HG03139 (cell line): ENCODE measurements at regions not wholly inside any gene's neighbourhood (a gene's known extent, or its start where the extent isn't known, plus 50 kb on each side); places are given as distances from the start of the nearest gene placed in this dataset.
"Not testable (repeated sequence)": the region's sequence is repeated elsewhere in the genome, so short reads cannot be mapped to it uniquely, and the experiment has no call there.

Experiments
- ATAC-seq: cut with Tn5 transposase; IDR thresholded peaks from one replicate; pipeline ENCODE4 v1.9.1; 2021; ENCODE audit not compliant: unreplicated experiment

DNA sequence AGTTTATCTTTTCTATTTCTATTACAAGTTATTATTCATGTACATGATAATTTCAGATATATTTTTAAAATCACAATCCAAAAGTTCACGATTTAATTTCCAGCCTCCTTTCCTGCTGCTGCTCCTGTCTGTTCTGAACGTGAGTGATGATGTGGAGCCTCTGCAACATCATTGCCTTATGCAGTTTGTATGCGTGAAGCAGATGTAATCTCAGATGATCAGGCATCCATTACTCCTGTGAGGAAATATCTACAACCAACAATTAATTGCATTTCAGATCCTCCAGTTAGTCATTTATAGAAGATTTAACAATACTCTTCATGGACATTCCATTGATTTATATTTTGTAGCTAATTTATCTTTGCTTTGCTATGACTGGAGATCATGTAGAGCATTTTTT, 668.7 kb upstream of the EPHA5 start:
- ATAC-seq, result no peak

DNA sequence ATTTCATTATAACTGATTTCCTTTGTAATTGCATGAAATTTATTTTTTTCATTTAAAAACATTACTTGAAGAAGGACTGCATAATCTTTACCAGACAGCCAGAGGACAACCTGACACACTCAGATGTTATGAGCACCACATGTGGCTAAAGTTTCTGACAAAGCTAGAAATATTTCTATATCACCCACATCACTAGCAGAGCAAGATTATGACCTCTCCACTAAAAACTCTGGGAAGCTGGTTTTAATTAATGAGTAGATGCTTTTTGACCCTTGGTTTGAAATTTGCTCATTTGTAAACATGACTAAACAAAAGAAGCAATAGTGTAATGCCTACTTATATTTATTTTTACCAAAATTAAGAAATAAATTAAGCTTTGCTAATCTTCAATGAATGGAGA, 661.5 kb upstream of the EPHA5 start:
- no peak for ATAC-seq

DNA sequence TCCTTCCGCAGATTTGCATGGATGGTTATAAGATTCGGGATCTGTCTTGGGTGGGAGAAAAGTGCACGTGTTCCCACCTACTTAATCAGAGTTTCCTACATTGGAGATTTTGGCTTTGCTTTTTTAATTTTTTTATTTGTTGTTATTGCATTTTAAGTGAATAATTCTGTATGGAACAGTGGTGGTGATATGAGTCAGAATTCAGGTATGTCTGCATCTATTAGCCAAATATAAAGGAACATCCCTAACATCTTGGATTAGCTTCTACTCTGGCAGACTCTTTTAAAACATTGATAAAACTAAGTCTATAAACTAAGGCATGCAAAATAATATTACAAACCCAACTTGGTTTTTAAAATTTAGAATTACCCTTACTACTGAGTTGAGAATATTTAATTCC, 659.8 kb upstream of the EPHA5 start:
- ATAC-seq, result no peak

DNA sequence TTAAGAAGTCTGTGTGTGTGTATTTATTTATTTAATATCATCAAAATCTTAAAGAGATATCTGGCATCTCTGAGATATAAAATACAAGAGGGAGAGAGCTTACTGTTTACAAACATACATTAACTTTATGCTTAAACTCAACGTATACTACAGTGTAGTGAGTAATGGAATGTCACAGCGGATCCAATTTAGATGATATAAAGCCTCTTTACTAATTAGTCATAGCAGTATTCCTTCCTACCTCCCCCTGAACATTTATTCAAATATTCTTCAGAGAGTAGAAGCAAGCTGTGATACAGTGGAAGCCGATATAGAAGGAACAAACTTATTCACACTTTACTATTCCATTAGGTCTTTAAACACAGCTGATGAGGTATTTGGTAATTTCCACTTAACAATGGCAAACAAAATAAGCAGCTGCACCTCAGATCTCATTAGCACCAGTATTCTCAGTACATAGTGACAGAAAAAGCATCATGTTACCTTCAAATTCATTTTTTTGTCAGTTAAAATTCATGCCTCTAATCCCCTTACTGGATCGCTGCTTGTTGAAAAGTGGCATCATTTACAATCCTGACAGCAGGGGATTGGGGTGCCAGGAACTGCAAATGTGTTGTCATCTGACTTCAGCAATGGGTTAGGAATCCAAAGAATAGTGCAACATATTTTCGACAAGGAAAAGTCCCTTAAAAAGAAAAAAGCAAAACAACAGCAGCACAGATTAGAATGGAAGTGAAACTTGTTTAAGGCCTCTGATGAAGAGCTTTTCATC, 658.7 kb upstream of the EPHA5 start:
- no peak for ATAC-seq

DNA sequence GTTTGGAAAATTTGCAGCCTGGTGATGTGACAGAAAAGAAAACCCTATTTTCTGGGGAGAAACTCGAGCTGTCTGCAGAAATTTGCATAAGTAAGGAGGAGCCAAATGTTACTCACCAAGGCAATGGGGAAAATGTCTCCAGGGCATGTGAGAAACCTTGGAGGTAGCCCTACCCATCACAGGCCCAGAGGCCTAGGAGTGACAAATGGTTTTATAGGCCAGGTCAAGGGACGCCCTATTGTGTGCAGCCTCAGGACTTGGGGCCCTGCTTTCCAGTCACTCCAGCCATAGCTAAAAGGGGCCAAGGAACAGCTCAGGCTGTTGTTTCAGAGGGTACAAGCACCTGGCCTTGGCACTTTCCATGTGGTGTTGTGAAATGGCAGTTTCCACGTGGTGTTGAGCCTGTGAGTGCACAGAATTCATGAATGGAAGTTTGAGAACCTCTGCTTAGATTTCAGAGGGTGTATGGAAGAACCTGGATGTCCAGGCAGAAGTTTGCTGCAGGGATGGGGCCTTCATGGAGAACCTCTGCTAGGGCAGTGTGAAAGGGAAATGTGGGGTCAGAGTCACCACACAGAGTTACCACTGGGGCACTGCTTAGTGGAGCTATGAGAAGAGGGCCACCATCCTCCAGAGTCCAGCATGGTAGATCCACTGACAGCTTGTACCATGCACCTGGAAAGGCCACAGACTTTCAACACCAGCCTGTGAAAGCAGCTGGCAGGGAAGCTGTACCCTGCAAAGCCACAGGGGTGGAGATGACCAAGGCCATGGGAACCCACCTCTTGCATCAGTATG, 637.6 kb upstream of the EPHA5 start:
- ATAC-seq, result no peak

DNA sequence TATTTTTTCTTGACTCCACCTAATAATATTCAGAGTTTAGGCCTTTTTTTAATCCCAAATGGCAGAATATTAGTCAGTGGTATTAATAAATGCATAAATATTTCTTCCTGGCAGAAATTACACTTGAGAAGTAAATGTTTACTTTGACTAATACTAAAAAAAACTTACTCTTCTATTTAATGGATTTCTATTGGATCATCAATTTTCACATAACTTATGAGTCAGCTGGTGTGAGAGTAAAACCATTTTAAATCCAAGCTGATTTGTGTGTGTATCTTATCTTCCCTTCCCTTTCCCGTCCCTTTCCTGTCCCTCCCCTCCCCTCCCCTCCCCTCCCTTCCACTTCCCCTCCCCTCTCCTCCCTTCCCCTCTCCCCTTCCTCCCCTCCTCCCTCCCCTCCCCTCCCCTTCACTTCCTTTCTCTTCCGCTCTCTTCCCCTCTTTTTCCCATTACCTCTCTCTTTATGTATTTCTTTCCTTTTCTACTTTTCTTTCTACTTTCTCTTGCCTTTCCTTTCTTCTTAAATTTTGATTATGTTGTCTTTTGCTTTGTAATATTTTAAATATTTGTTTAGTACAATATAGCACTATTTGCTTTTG, 630.1 kb upstream of the EPHA5 start:
- ATAC-seq, result no peak

DNA sequence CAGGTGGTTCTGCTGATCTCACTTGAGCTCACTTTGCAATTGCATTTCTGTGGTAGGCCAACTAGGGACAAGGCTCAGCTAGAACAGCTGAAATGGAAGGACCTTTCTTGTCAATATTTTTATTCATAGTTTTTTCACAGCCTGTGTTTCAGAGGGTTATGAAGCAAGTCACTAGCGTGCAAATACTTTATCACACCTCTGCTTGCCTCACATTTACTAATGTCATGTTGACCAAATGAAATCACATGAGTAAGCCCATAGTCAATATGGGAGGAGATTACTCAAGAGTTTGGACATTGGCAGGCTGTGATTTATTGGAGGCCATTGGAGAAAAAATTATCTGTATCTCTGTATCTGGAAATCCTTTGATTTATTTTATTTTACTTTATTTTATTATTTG, 628.3 kb upstream of the EPHA5 start:
- ATAC-seq, result no peak

DNA sequence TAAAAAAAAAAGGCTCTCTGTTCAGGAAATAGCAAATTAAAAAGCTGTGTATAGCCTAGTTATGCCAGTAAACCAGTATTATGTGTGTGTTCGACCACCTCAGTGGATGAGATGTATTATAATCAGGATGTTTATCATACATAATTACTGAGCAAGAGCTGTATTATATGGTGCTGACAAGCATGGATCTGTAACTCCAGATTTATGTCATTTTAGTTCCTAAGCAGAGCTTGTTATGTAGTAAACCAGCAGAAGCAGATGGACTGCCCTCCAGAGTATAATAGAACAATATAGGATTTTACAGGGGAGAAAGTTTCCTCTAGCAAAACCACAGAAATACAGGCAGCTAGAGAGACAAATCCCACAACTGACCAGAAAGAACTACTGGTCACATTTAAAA, 627.4 kb upstream of the EPHA5 start:
- no peak for ATAC-seq

DNA sequence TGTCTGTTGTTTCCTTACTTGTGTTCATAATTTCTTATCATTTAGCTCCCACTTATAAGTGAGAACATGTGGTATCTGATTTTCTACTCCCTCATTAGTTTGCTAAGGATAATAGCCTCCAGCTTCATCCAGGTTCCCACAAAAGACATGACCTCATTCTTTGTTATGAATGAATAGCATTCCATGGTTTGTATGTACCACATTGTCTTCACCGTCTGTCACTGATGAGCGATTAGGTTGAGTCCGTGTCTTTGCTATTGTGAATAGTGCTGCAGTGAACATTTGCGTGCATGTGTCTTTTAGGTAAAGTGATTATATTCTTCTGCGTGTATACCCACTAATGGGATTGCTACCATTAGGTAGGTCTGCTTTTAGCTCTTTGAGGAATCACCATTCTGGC, 624.3 kb upstream of the EPHA5 start:
- ATAC-seq, result no peak

DNA sequence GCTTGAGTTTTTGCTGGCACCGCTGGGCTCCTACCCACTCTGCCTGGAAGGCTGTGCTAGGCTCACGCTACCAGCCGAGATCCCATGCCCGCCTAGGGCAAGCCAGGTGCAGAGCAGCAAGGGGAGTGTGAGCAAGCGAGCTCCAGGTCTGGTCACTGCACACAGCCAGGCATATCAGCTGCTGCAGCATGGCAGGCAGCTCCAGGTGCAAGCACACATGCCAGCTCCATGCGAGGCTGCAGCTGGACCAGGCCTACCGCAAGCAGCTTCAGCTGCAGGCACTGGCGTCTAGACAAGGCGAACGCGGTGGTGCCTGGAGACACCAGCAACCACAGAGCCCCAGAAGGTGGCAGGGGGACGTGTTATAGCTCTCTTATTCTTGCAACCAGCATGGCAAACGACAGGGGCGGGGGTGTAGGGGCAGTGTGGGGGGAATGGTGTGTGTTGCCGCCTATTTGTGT, 614.7 kb upstream of the EPHA5 start:
- ATAC-seq, result no peak

DNA sequence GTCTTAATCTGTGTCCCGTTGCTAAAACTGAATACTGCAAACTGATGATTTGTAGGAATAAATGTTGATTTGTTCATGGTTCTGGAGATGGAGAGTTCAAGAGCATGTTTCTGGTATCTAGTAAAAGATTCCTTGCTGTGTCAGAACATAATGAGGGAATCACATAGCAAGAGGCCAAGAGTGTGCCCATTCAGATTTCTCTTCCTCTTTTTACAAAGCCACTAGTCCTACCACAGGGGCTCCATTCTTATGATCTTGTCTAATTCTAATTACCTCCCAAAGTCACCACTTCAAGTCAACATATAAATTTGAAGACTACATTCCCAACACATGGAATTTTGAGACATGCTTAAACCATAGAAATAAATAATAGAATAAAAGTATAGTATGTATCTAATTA, 608.8 kb upstream of the EPHA5 start:
- ATAC-seq, result no peak

DNA sequence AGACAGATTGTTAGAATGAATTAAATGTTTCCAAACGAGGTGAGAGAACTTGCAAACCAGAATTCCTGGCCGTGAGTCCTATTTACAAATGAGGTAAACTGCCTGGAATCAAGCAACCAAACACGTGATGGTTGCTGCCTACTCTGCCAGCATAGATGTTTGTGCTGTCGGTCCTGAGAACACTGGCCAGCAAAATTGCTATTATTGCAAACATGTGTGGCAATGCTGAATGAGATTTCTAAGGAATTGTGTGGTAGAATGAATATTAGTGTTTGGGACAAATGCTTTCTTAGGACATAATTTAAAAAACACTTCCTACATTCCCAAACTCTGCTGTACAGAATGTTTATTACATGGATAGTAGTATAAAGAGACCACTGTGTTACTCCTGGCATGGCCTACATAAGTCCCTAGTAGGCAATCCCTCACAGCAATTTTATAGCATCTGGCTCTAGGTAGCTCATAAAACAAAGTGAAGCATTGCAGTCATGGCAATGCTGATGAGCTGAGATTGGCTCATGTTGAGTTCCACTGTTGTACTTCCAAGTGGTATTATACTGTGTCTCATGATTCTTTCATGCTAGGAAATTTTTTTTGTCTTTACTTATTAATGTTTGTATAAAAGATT, 605.2 kb upstream of the EPHA5 start:
- ATAC-seq, result no peak

DNA sequence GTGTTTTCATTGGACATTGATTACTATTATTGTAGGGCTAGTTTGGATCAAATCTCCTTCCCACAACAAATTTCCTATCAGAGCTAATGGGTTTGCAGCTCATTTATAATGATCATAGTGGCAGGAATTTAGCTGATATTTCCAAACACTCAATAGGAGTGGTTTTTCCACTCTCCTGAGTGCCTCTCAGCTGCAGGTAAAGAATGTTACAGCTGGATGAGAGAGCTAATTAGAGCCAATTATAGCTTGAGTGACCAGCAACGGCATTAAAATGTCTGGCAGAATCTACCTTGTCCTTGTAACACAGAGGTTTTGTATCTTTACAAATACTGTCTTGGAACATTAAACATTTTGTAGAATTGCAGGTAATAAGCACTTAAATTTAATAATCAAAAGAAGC, 602.8 kb upstream of the EPHA5 start:
- no peak for ATAC-seq

DNA sequence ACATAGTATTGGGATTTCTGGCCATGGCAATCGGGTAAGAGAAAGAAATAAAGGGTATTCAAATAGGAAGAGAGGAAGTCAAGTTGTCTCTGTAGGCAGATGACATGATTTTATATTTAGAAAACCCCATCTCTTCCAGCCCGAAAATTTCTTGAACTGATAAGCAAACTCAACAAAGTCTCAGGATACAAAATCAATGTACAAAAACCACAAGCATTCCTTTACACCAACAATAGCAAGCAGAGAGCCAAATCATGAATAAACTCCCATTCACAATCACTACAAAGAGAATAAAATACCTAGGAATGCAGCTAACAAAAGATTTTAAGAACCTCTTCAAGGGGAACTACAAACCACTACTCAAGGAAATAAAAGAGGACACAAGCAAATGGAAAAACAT, 600.1 kb upstream of the EPHA5 start:
- ATAC-seq, result not testable (repeated sequence)

DNA sequence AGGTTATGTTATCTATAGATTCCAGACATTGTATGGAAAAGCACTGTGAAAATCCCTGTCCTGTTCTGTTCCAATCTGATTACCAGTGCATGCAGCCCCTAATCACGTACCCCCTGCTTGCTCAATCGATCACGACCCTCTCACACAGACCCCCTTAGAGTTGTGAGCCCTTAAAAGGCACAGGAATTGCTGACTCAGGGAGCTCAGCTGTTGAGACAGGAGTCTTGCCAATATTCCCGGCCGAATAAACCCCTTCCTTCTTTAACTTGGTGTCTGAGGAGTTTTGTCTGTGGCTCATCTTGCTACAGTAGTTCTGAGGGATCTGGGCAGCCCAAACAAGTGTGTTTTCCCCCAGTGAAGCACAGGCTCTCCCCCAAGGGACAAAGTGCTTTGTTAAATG, 596.3 kb upstream of the EPHA5 start:
- ATAC-seq, result not testable (repeated sequence)

DNA sequence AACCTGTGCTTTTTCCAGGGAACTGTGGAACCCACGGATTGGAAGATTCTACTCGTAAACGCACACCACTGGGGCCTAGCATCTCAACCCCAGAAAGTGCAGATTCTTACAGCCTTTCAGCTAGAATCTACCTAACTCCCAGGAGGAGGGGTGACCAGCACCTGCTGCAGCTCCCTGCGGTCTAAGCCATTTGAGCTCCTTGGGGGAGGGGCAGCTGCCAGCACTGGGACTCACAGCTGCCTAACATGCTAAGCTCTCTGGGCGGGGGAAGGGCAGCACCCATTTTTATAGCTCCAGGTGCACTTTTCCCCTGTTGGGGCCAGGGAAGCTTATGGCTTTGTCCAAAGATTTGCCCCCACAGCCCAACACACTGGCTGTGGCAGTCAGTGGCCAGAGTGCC, 595.7 kb upstream of the EPHA5 start:
- ATAC-seq, result no peak

DNA sequence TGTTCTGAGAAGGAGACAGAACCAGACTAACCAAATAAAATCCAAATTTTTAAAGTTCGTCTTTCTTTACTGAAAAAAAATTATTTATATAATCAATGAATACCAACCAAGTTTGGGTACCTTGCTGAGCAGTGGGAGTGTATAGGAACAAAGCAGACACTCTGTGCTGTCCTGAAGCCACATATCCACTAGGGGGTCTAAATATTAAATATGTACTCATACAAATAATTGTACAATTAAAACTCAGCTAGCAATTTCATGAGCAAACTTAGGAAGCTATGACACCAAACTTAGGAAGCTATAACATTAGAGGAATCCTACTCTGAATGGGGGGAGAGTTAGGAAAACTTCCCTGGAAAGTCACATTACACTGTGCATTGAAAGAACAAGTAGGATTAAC, 582.0 kb upstream of the EPHA5 start:
- ATAC-seq, result no peak

DNA sequence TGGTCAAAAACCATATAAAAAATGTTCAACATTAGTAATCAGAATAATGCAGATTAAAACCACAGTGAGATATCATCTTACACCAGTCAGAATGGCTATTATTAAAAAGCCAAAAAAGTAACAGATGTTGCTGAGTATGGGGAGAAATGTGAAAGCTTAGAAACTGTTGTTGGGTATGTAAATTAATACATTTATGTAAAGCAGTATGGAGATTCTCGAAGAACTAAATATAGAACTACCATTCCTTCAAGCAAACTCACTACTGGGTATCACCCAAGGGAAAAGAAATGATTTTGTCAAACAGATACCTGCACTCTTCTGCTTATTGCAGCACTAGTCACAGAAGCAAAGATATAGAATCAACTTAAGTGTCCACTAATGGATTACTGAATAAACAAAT, 576.4 kb upstream of the EPHA5 start:
- no peak for ATAC-seq

DNA sequence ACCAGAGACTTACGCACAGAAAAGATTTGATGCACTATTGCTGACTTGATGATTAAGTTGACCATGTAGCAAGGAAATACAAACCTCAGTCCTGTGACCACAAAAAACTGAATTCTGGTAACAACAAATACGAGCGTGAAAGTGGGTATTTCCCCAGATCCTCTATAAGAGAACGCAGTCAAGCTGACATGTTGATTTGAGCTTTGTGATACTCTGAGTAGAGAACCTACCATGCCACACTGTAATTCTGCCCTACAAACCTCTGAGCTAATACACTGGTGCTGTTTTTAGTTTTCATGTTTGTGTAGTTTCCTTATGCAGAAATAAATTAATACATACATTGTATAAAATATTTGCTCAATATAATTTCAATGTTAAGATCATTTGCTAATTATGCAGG, 565.6 kb upstream of the EPHA5 start:
- ATAC-seq, result no peak

DNA sequence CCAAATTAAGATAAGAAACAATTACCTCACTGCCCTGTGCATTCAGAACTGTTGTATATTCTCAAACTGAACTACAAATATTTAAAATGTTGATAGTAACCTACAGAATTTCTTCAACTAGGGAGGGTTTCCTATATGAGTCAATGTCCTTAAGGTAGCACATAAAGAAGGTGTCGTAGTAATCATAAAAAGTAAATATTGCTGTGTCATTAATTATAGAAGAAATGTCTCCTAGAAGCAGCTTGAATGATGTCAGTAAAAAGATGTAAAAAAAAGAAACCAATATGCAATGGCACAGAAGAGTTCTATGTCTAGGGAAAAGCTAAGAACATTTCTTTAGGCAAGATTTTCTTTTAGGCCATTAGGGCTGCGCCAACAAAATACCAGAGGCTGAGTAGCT, 559.6 kb upstream of the EPHA5 start:
- ATAC-seq, result no peak

DNA sequence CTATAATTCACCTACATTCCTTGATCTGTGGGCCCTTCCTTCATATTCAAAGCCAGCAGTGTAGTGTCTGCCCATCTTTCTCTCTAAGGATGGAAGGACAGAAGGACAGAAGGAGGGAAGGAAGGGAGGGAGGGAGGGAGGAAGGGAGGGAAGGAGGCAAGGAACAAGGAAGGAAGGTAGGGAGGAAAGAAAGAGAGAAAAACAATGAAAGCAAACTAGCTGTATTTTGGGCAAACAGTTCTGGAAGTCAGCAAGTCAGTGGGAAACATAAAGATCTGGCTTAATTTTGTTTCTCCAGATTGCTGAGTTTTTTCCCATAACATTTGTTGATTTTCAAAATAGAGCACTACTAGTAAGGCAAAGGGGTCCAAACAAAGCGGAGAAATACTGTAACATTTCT, 555.2 kb upstream of the EPHA5 start:
- ATAC-seq, result no peak
